ENCODE measurements at regions not wholly inside any gene's neighbourhood (a gene's known extent, or its start where the extent isn't known, plus 50 kb on each side); places are given as distances from the start of the nearest gene placed in this dataset.

DNA sequence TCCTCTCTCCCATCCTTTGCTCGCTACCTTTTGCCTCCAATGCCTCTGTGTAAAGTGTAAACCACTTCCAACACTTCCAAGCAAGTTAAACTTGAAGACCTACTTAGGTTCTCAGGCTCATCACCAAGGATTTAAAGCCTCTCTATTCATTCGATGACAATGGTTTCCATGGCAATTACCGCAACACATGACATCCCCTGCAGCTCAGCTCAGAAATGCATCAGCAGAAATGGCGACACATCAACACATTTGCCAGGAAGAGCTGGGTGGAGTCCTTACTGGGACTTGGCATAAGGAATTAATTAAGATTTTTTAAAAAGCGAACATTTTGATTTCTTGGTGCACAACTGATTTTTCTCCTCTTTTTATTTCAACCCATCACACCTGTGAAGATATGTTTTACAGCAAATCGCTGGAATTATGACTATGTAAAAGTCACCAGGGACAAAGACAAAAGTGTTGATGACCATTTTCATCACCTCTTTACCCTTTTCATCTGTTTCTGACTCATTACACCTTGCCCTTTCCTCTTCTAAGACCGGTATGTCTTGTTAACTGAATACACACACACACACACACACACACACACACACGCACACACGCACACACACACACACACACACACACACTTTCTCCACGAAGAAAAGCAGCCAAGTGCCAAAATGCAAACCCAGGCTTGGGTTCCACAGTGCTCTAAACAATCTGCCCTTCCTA is 453.4 kb upstream of the CELF2 start (continued):
- no peak for TF ChIP-seq JUND (IDR thresholded peaks at IDR 0.05; ENCODE audit: low read depth, low read length)
- TF ChIP-seq, protein P1, sequence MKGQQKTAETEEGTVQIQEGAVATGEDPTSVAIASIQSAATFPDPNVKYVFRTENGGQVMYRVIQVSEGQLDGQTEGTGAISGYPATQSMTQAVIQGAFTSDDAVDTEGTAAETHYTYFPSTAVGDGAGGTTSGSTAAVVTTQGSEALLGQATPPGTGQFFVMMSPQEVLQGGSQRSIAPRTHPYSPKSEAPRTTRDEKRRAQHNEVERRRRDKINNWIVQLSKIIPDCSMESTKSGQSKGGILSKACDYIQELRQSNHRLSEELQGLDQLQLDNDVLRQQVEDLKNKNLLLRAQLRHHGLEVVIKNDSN (IDR thresholded peaks at IDR 0.05; ENCODE audit: borderline replicate concordance, extremely low read length, insufficient read depth, low read depth, low read length) = no peak

DNA sequence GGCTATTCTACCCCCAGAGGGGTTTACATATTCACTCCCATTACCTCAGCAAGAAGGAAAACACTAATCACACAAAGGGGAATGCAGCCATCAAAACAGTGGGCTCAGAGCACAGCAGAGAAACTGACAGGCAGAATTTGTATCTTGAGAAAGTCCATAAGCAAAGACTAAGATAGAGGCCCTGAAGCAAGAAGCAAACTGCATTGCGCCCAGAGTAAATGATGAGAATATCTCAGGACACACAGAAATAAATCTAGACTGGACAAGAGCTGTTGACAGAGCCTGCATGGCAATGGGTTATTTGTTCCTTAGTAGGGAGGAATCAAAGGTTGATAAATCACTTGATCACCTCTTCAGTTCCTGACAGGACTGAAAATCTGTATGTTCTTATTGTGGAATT is 440.7 kb upstream of the CELF2 start:
- no TSS peak for BruUV-seq (replicated peaks)
- RAD21 ChIA-PET (ENCODE audit: unreplicated experiment) = no interaction called here

More for the DNA sequence above, 440.7 kb upstream of the CELF2 start:
- DNase-seq (ENCODE audit: low read depth, low spot score) (no peak), FAIRE-seq (no peak), ATAC-seq (no peak)
- in situ Hi-C loops (cut with MboI) (no loop called here), intact Hi-C loops (cut with micrococcal nuclease; ENCODE audit: unreplicated experiment) (no loop called here)
- Histone ChIP-seq H3K4me1 (ENCODE audit: control insufficient read depth, insufficient read depth, low read length) (no peaks in the 10 kb centered on the region), H3K27ac (ENCODE audit: control insufficient read depth, insufficient read depth) (no peak overlapping the region), H3K36me3 (ENCODE audit: control insufficient read depth in 2 of 2, insufficient read depth in 2 of 2, low read length in 1 of 2) (no peaks in the 10 kb centered on the region), H3K4me3 (no peak overlapping the region), H3K9ac (ENCODE audit: control insufficient read depth, insufficient read depth, low read length) (no peak overlapping the region), H3K9me3 (replicated peaks; ENCODE audit: control insufficient read depth, insufficient read depth, low read length) (no peaks in the 10 kb centered on the region), H3K27me3 (replicated peaks in 1 of 2; ENCODE audit: control insufficient read depth in 2 of 2, insufficient read depth in 2 of 2, low read length in 1 of 2) (no peaks in the 10 kb centered on the region), H2AFZ (ENCODE audit: control insufficient read depth, low read depth, low read length) (no peak overlapping the region), H3K4me2 (ENCODE audit: control insufficient read depth, insufficient read depth) (no peak overlapping the region), H4K20me1 (ENCODE audit: control insufficient read depth, insufficient read depth) (no peaks in the 10 kb centered on the region), H3K79me2 (ENCODE audit: control insufficient read depth, insufficient read depth, low read length) (no peaks in the 10 kb centered on the region)
- 0% methylated on average over 1 of the region's 1 CpG for WGBS (ENCODE audit: insufficient coverage, insufficient replicate concordance, low lambda C conversion rate, missing lambda C conversion rate)
- no peak for TF ChIP-seq RFX5 (IDR thresholded peaks at IDR 0.05; ENCODE audit: low read depth, low read length)
- no peak for TF ChIP-seq BACH1 (IDR thresholded peaks at IDR 0.05; ENCODE audit: borderline replicate concordance)
- TF ChIP-seq POLR2AphosphoS2 (IDR thresholded peaks at IDR 0.05; ENCODE audit: low read depth, low read length) = no peak
- no peak for TF ChIP-seq HDGF (IDR thresholded peaks at IDR 0.05)
- no peak for TF ChIP-seq TARDBP (IDR thresholded peaks at IDR 0.05; ENCODE audit: borderline replicate concordance)
- TF ChIP-seq NBN (IDR thresholded peaks at IDR 0.05) = no peak
- no peak for TF ChIP-seq BRCA1 (IDR thresholded peaks at IDR 0.05; ENCODE audit: low read depth, low read length)
- no peak for TF ChIP-seq POLR2AphosphoS5 (IDR thresholded peaks at IDR 0.05; ENCODE audit: low read length)
- TF ChIP-seq SUZ12 (IDR thresholded peaks at IDR 0.05; ENCODE audit: unreplicated experiment) = no peak
- TF ChIP-seq ZNF217 (IDR thresholded peaks at IDR 0.05) = no peak
- no peak for TF ChIP-seq EGR1 (IDR thresholded peaks at IDR 0.05; ENCODE audit: borderline replicate concordance in 1 of 2, low read depth in 2 of 2, low read length in 2 of 2)
- TF ChIP-seq ZNF622 (IDR thresholded peaks at IDR 0.05) = no peak
- TF ChIP-seq ZBED1 (IDR thresholded peaks at IDR 0.05; ENCODE audit: borderline replicate concordance) = no peak
- TF ChIP-seq GABPA (IDR thresholded peaks at IDR 0.05; ENCODE audit: low read depth) = no peak
- TF ChIP-seq ESRRA (IDR thresholded peaks at IDR 0.05; ENCODE audit: low read length) = no peak
- ChIA-PET SMC1A (ENCODE audit: uncharacterized antibody, unreplicated experiment) (no interaction called here), POLR2A (no interaction called here), CTCF (no interaction called here)
